Adrenal gland (tissue), 9 donors: ENCODE measurements at regions not wholly inside any gene's neighbourhood (a gene's known extent, or its start where the extent isn't known, plus 50 kb on each side); places are given as distances from the start of the nearest gene placed in this dataset.

ENCODE experiments used
- DNase-seq, 7 donors: peaks; one replicate each; pipeline ENCODE4 v3.0.0-alpha.2; 2019 to 2020
- H3K27ac ChIP-seq, 5 donors: fragments of 200-600 bp; sonication (generic) in 4 of 5; 1 replicate in 3 of 5; 2 replicates in 2 of 5; pipeline versions ENCODE4 v1.5.1 to v1.8.0; 2016 to 2020; ENCODE audit warnings: mild to moderate bottlenecking in 1 of 5
- H3K27me3 ChIP-seq: fragments of 200-600 bp; 2 replicates; pipeline ENCODE4 v1.8.0; 2021
- H3K36me3 ChIP-seq, 2 donors: fragments of 200-600 bp; replicated peaks in 1 of 2; 1 replicate in 1 of 2; 2 replicates in 1 of 2; pipeline versions ENCODE4 v1.5.1 to v1.8.0; 2018 to 2022
- H3K4me1 ChIP-seq, 2 donors: fragments of 200-600 bp; replicated peaks in 1 of 2; 1 replicate in 1 of 2; 2 replicates in 1 of 2; pipeline versions ENCODE4 v1.5.1 to v1.8.0; 2018 to 2021
- H3K4me3 ChIP-seq, 4 donors: fragments of 200-600 bp; sonication (generic) in 3 of 4; one replicate each; pipeline ENCODE4 v1.5.1; 2016 to 2018
- H3K9me3 ChIP-seq, 3 donors: fragments of 200-600 bp; sonication (generic) in 1 of 3; replicated peaks in 1 of 3; 1 replicate in 2 of 3; 2 replicates in 1 of 3; pipeline versions ENCODE4 v1.5.1 to v1.8.0; 2016 to 2021
- POLR2A ChIP-seq, 2 donors: fragments of 450-650 bp; IDR thresholded peaks; one replicate each; pipeline ENCODE4 v1.6.1; 2017; ENCODE audit warnings: antibody characterized with exemption in 2 of 2, mild to moderate bottlenecking in 2 of 2, moderate library complexity in 1 of 2
- WGBS, 4 donors: extraction: QIAGEN DNeasy Blood & Tissue Kit in 2 of 4; methylation state at CpG; one replicate each; pipeline versions ENCODE4 v1.1.5 to v1.1.7; 2013 to 2017; 5-methylcytosine and 5-hydroxymethylcytosine counted together
- intact Hi-C, 2 donors: fragments of 100-400 bp; cut with DNase I; formaldehyde crosslinking; loops; one replicate each; pipeline versions ENCODE4 v1.14.1 to v1.15.0; 2022 to 2023
- TF ChIP-seq, protein P1 (sequence below), 6 experiments: fragments of 450-650 bp in 4 of 6; fragments of 200-600 bp in 2 of 6; sonication (generic) in 1 of 6; IDR thresholded peaks; 1 replicate in 5 of 6; 2 replicates in 1 of 6; pipeline versions ENCODE4 v1.5.1 to v1.8.0; 2016 to 2021; ENCODE audit warnings: antibody characterized with exemption in 6 of 6, mild to moderate bottlenecking in 2 of 6, moderate library complexity in 1 of 6
- donor health status: healthy with polysubstance abuse.
- donor health status: Bipolar disorder and iron deficiency.
- donor health status: DM: yes; HTN: yes; CAD: no.
- donor health status: DM: no; HTN: no; CAD: no.
- donor health status: DM: no; HTN: no; CAD: no.

- no peak for DNase-seq
- 95 to 97% (median 96%) methylated on average over 9 to 30 of the region's 30 CpGs for WGBS, 4 donors
Measured at GRCh38 chr3:28903171-28903601, 377.7 kb upstream of the RBMS3 start.

GRCh38 chr3:28905798-28906197 lies 375.1 kb upstream of the RBMS3 start:
- Histone ChIP-seq H3K36me3 (no peaks in the 10 kb centered on the region), H3K9me3 (no peaks in the 10 kb centered on the region), H3K27ac (no peak overlapping the region), H3K27me3 (no peaks in the 10 kb centered on the region), H3K4me1 (peaks cover 0 to 9% of the 10 kb centered on the region in 2 donors), H3K4me3 (no peak overlapping the region)
- intact Hi-C loops: no loop called here
- DNase-seq: no peak
- 60 to 73% (median 70%) methylated on average over 3 of the region's 3 CpGs for WGBS, 4 donors
- TF ChIP-seq, protein P1, sequence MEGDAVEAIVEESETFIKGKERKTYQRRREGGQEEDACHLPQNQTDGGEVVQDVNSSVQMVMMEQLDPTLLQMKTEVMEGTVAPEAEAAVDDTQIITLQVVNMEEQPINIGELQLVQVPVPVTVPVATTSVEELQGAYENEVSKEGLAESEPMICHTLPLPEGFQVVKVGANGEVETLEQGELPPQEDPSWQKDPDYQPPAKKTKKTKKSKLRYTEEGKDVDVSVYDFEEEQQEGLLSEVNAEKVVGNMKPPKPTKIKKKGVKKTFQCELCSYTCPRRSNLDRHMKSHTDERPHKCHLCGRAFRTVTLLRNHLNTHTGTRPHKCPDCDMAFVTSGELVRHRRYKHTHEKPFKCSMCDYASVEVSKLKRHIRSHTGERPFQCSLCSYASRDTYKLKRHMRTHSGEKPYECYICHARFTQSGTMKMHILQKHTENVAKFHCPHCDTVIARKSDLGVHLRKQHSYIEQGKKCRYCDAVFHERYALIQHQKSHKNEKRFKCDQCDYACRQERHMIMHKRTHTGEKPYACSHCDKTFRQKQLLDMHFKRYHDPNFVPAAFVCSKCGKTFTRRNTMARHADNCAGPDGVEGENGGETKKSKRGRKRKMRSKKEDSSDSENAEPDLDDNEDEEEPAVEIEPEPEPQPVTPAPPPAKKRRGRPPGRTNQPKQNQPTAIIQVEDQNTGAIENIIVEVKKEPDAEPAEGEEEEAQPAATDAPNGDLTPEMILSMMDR (IDR thresholded peaks at IDR 0.05): no peak
- no peak for TF ChIP-seq POLR2A (IDR thresholded peaks at IDR 0.05)

More at GRCh38 chr3:28903171-28903601, 377.7 kb upstream of the RBMS3 start:
- intact Hi-C loops: no loop called here
- H3K9me3 ChIP-seq: no peaks in the 10 kb centered on the region
- H3K36me3 ChIP-seq: no peaks in the 10 kb centered on the region
- no peak overlapping the region for H3K4me3 ChIP-seq
- peaks cover 0 to 11% of the 10 kb centered on the region in 2 donors for H3K4me1 ChIP-seq
- TF ChIP-seq, protein P1 (IDR thresholded peaks at IDR 0.05): no peak
- no peak for TF ChIP-seq POLR2A (IDR thresholded peaks at IDR 0.05)
- H3K27me3 ChIP-seq: no peaks in the 10 kb centered on the region
- no peak overlapping the region for H3K27ac ChIP-seq

DNA sequence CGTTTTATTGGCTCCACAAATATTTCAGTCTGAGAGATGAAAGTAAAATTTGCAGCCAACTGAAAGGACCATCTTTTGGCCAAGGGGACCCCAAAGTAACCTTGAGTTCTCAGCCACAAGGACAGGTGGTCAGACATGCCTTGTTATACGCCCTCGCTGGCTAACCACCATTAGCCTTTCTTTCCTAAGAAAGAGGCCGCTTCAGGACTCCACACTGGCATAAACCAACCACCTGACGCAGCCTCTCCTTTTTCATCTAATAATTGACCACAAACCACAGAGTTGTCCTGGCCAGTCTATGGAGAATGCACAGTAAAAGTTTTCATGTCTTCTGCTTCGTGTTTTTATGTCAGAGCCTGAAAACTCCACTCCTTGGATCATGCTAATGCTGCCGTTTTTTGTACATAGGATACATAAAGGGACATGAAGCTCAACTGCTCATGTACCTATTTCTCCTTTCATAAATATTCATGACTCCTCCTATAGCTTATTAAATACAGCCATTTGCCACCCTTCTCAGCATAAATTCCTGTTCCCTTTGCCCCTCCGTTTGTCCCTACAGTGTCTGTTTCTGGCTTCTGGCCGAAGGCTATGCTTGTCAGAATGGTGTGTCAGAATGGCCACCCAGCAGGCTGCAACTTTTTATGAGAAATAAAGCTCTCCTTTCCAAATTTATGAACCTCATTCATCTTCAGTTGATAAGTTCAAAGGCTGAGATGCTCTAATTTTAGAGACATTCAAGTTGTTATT lies 374.1 kb upstream of the RBMS3 start:
- no peaks in the 10 kb centered on the region for H3K9me3 ChIP-seq
- no peak for DNase-seq
- no peaks in the 10 kb centered on the region for H3K27me3 ChIP-seq
- 79 to 85% (median 84%) methylated on average over 9 of the region's 9 CpGs for WGBS, 4 donors
- no peak overlapping the region for H3K27ac ChIP-seq
- no peak overlapping the region for H3K4me3 ChIP-seq
- H3K36me3 ChIP-seq: no peaks in the 10 kb centered on the region
- no peaks in the 10 kb centered on the region for H3K4me1 ChIP-seq
- intact Hi-C loops: no loop called here
- TF ChIP-seq, protein P1 (IDR thresholded peaks at IDR 0.05): no peak
- TF ChIP-seq POLR2A (IDR thresholded peaks at IDR 0.05): no peak

DNA sequence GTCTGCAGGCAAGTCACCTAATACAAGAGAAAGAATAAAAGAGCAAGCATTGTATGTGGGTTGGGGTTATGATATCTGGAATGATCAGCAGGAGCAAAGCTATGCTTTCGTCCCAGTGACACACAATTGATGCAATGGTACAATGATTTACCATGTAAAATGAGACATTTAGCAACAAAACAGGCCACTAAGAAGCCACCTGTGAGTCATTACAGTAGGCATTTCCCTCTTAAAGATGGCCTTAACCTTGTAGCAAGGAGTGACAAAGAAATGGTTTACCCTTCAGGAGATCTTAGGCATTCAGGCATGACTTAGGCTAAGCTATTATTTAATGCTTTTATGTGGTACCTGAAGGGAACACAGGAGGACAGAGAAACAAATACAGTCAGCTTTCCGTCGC lies 373.3 kb upstream of the RBMS3 start:
- Histone ChIP-seq H3K27ac (no peak overlapping the region), H3K9me3 (no peaks in the 10 kb centered on the region), H3K27me3 (no peaks in the 10 kb centered on the region), H3K36me3 (no peaks in the 10 kb centered on the region), H3K4me3 (no peak overlapping the region), H3K4me1 (no peaks in the 10 kb centered on the region)
- no peak for DNase-seq
- WGBS, 4 donors: 90 to 95% (median 94%) methylated on average over 3 of the region's 3 CpGs
- TF ChIP-seq, protein P1 (IDR thresholded peaks at IDR 0.05): no peak
- TF ChIP-seq POLR2A (IDR thresholded peaks at IDR 0.05): no peak
- intact Hi-C loops: no loop called here
